ENCODE measurements at regions not wholly inside any gene's neighbourhood (a gene's known extent, or its start where the extent isn't known, plus 50 kb on each side); places are given as distances from the start of the nearest gene placed in this dataset.

GRCh38 chr6:101114703-101115102 lies 233.6 kb upstream of the ASCC3 start:
- TF ChIP-seq CTCF (IDR thresholded peaks at IDR 0.05; ENCODE audit: insufficient read depth, low read length, poor library complexity, severe bottlenecking) (peak; percentile 11), EZH2phosphoT487 (conservative IDR thresholded peaks at IDR 0.05; ENCODE audit: low read length) (no peak)

All from SU-DHL-6 (cell line).